ENCODE measurements at regions not wholly inside any gene's neighbourhood (a gene's known extent, or its start where the extent isn't known, plus 50 kb on each side); places are given as distances from the start of the nearest gene placed in this dataset.

GRCh38 chr5:152226191-152226590 lies 178.9 kb downstream of the NMUR2 start:
- no peak for TF ChIP-seq CTCF (IDR thresholded peaks at IDR 0.05)
- TF ChIP-seq POLR2AphosphoS5 (IDR thresholded peaks at IDR 0.05) = no peak
- no peak for TF ChIP-seq POLR2A (IDR thresholded peaks at IDR 0.05)
